ENCODE measurements at regions not wholly inside any gene's neighbourhood (a gene's known extent, or its start where the extent isn't known, plus 50 kb on each side); places are given as distances from the start of the nearest gene placed in this dataset.

- H3K36me3 ChIP-seq (ENCODE audit: control insufficient read depth in 2 of 2, insufficient read depth in 2 of 2, low read length in 1 of 2): no peaks in the 10 kb centered on the region
- no peak overlapping the region for H3K27ac ChIP-seq (ENCODE audit: low read depth in 1 of 2, low read length in 1 of 2)
- no peaks in the 10 kb centered on the region for H3K4me1 ChIP-seq (ENCODE audit: control insufficient read depth in 2 of 2, insufficient read depth in 2 of 2, low read length in 2 of 2)
- no peaks in the 10 kb centered on the region for H3K27me3 ChIP-seq (ENCODE audit: control insufficient read depth in 2 of 2, insufficient read depth in 1 of 2, low read length in 1 of 2)
- no peaks in the 10 kb centered on the region for H3K9me3 ChIP-seq (ENCODE audit: control insufficient read depth in 2 of 2, insufficient read depth in 1 of 2, low read length in 1 of 2)
- DNase-seq (ENCODE audit: low read depth in 6 of 9, low spot score in 9 of 9): no peak
- WGBS: 96% methylated on average over 4 of the region's 4 CpGs
- no peak overlapping the region for H3K4me3 ChIP-seq (ENCODE audit: low read length in 2 of 2)
These were observed 165.3 kb upstream of the PRDX4 start for GRCh38 chrX:23501974-23502373.

GRCh38 chrX:23503835-23504539 lies 163.3 kb upstream of the PRDX4 start:
- Histone ChIP-seq H3K9me3 (ENCODE audit: control insufficient read depth in 2 of 2, insufficient read depth in 1 of 2, low read length in 1 of 2) (no peaks in the 10 kb centered on the region), H3K27ac (ENCODE audit: low read depth in 1 of 2, low read length in 1 of 2) (no peak overlapping the region), H3K4me3 (ENCODE audit: low read length in 2 of 2) (no peak overlapping the region), H3K4me1 (ENCODE audit: control insufficient read depth in 2 of 2, insufficient read depth in 2 of 2, low read length in 2 of 2) (no peaks in the 10 kb centered on the region), H3K27me3 (ENCODE audit: control insufficient read depth in 2 of 2, insufficient read depth in 1 of 2, low read length in 1 of 2) (no peaks in the 10 kb centered on the region), H3K36me3 (ENCODE audit: control insufficient read depth in 2 of 2, insufficient read depth in 2 of 2, low read length in 1 of 2) (no peaks in the 10 kb centered on the region)
- 83% methylated on average over 8 of the region's 8 CpGs for WGBS
- no peak for DNase-seq (ENCODE audit: low read depth in 6 of 9, low spot score in 9 of 9)

DNA sequence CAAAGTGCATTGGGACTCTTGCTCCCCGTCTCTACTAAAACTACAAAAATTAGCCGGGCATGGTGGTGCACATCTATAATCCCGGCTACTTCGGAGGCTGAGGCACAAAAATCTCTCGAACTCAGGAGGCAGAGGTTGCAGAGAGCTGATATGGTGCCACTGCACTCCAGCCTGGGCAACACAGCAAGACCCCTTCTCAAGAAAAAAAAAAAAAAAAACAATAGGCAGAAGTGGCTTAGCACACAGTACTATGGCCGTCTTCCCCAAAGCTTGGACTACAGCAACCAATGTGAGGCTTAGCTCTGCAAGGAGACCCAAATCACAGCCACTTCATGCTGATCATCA lies 162.8 kb upstream of the PRDX4 start:
- WGBS: 99% methylated on average over 6 of the region's 6 CpGs
- no peak overlapping the region for H3K27ac ChIP-seq (ENCODE audit: low read depth in 1 of 2, low read length in 1 of 2)
- no peaks in the 10 kb centered on the region for H3K36me3 ChIP-seq (ENCODE audit: control insufficient read depth in 2 of 2, insufficient read depth in 2 of 2, low read length in 1 of 2)
- no peaks in the 10 kb centered on the region for H3K4me1 ChIP-seq (ENCODE audit: control insufficient read depth in 2 of 2, insufficient read depth in 2 of 2, low read length in 2 of 2)
- H3K9me3 ChIP-seq (ENCODE audit: control insufficient read depth in 2 of 2, insufficient read depth in 1 of 2, low read length in 1 of 2): peaks cover 0 to 3% of the 10 kb centered on the region in 2 donors
- H3K27me3 ChIP-seq (ENCODE audit: control insufficient read depth in 2 of 2, insufficient read depth in 1 of 2, low read length in 1 of 2): no peaks in the 10 kb centered on the region
- no peak overlapping the region for H3K4me3 ChIP-seq (ENCODE audit: low read length in 2 of 2)
- no peak for DNase-seq (ENCODE audit: low read depth in 6 of 9, low spot score in 9 of 9)

- Histone ChIP-seq H3K36me3 (ENCODE audit: control insufficient read depth in 2 of 2, insufficient read depth in 2 of 2, low read length in 1 of 2) (no peaks in the 10 kb centered on the region), H3K4me1 (ENCODE audit: control insufficient read depth in 2 of 2, insufficient read depth in 2 of 2, low read length in 2 of 2) (no peaks in the 10 kb centered on the region), H3K4me3 (ENCODE audit: low read length in 2 of 2) (no peak overlapping the region), H3K27ac (ENCODE audit: low read depth in 1 of 2, low read length in 1 of 2) (no peak overlapping the region), H3K27me3 (ENCODE audit: control insufficient read depth in 2 of 2, insufficient read depth in 1 of 2, low read length in 1 of 2) (no peaks in the 10 kb centered on the region), H3K9me3 (ENCODE audit: control insufficient read depth in 2 of 2, insufficient read depth in 1 of 2, low read length in 1 of 2) (peaks cover 0 to 3% of the 10 kb centered on the region in 2 donors)
- 88% methylated on average over 2 of the region's 2 CpGs for WGBS
- DNase-seq (ENCODE audit: low read depth in 6 of 9, low spot score in 9 of 9): no peak
These were observed 162.4 kb upstream of the PRDX4 start for GRCh38 chrX:23504895-23505294.

- DNase-seq (ENCODE audit: low read depth in 6 of 9, low spot score in 9 of 9): no peak
- Histone ChIP-seq H3K27me3 (ENCODE audit: control insufficient read depth in 2 of 2, insufficient read depth in 1 of 2, low read length in 1 of 2) (no peaks in the 10 kb centered on the region), H3K9me3 (ENCODE audit: control insufficient read depth in 2 of 2, insufficient read depth in 1 of 2, low read length in 1 of 2) (peaks cover 0 to 3% of the 10 kb centered on the region in 2 donors), H3K4me3 (ENCODE audit: low read length in 2 of 2) (no peak overlapping the region), H3K27ac (ENCODE audit: low read depth in 1 of 2, low read length in 1 of 2) (no peak overlapping the region), H3K36me3 (ENCODE audit: control insufficient read depth in 2 of 2, insufficient read depth in 2 of 2, low read length in 1 of 2) (no peaks in the 10 kb centered on the region), H3K4me1 (ENCODE audit: control insufficient read depth in 2 of 2, insufficient read depth in 2 of 2, low read length in 2 of 2) (no peaks in the 10 kb centered on the region)
- 85% methylated on average over 6 of the region's 6 CpGs for WGBS
These were observed 161.6 kb upstream of the PRDX4 start for GRCh38 chrX:23505531-23506303.

GRCh38 chrX:23509256-23509655 lies 158.0 kb upstream of the PRDX4 start:
- no peak overlapping the region for H3K27ac ChIP-seq (ENCODE audit: low read depth in 1 of 2, low read length in 1 of 2)
- no peaks in the 10 kb centered on the region for H3K4me1 ChIP-seq (ENCODE audit: control insufficient read depth in 2 of 2, insufficient read depth in 2 of 2, low read length in 2 of 2)
- H3K4me3 ChIP-seq (ENCODE audit: low read length in 2 of 2): no peak overlapping the region
- 93% methylated on average over 1 of the region's 1 CpG for WGBS
- DNase-seq (ENCODE audit: low read depth in 6 of 9, low spot score in 9 of 9): no peak
- no peaks in the 10 kb centered on the region for H3K27me3 ChIP-seq (ENCODE audit: control insufficient read depth in 2 of 2, insufficient read depth in 1 of 2, low read length in 1 of 2)
- H3K36me3 ChIP-seq (ENCODE audit: control insufficient read depth in 2 of 2, insufficient read depth in 2 of 2, low read length in 1 of 2): no peaks in the 10 kb centered on the region
- H3K9me3 ChIP-seq (ENCODE audit: control insufficient read depth in 2 of 2, insufficient read depth in 1 of 2, low read length in 1 of 2): peaks cover 0 to 3% of the 10 kb centered on the region in 2 donors

GRCh38 chrX:23511793-23512192 lies 155.5 kb upstream of the PRDX4 start:
- Histone ChIP-seq H3K36me3 (ENCODE audit: control insufficient read depth in 2 of 2, insufficient read depth in 2 of 2, low read length in 1 of 2) (no peaks in the 10 kb centered on the region), H3K27me3 (ENCODE audit: control insufficient read depth in 2 of 2, insufficient read depth in 1 of 2, low read length in 1 of 2) (no peaks in the 10 kb centered on the region), H3K4me1 (ENCODE audit: control insufficient read depth in 2 of 2, insufficient read depth in 2 of 2, low read length in 2 of 2) (no peaks in the 10 kb centered on the region), H3K9me3 (ENCODE audit: control insufficient read depth in 2 of 2, insufficient read depth in 1 of 2, low read length in 1 of 2) (peaks cover 0 to 3% of the 10 kb centered on the region in 2 donors), H3K4me3 (ENCODE audit: low read length in 2 of 2) (no peak overlapping the region), H3K27ac (ENCODE audit: low read depth in 1 of 2, low read length in 1 of 2) (no peak overlapping the region)
- 89% methylated on average over 2 of the region's 2 CpGs for WGBS
- no peak for DNase-seq (ENCODE audit: low read depth in 6 of 9, low spot score in 9 of 9)

- Histone ChIP-seq H3K27ac (ENCODE audit: low read depth in 1 of 2, low read length in 1 of 2) (no peak overlapping the region), H3K27me3 (ENCODE audit: control insufficient read depth in 2 of 2, insufficient read depth in 1 of 2, low read length in 1 of 2) (no peaks in the 10 kb centered on the region), H3K9me3 (ENCODE audit: control insufficient read depth in 2 of 2, insufficient read depth in 1 of 2, low read length in 1 of 2) (peaks cover 0 to 3% of the 10 kb centered on the region in 2 donors), H3K4me1 (ENCODE audit: control insufficient read depth in 2 of 2, insufficient read depth in 2 of 2, low read length in 2 of 2) (no peaks in the 10 kb centered on the region), H3K36me3 (ENCODE audit: control insufficient read depth in 2 of 2, insufficient read depth in 2 of 2, low read length in 1 of 2) (no peaks in the 10 kb centered on the region), H3K4me3 (ENCODE audit: low read length in 2 of 2) (no peak overlapping the region)
- 85% methylated on average over 2 of the region's 2 CpGs for WGBS
- no peak for DNase-seq (ENCODE audit: low read depth in 6 of 9, low spot score in 9 of 9)
These were observed 154.2 kb upstream of the PRDX4 start for GRCh38 chrX:23513121-23513520.

DNA sequence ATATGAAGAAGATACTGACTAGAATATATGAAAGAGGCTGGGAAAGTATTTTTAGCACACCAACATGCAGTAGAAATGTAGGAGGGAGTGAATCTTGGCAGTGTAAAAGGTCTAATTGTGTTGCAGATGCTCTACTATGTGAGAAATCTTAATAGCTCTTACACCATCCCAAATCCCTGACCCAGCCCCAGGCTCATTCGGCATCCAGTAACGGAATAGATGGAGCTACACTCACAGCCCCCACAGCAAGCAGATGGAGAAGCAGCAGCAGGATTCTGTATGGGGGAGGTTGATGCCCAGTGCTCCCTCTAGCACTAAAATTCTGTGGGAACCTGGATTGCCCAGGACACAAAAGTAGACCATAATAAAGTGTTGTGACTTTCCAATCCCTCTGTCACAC lies 153.2 kb upstream of the PRDX4 start:
- H3K27me3 ChIP-seq (ENCODE audit: control insufficient read depth in 2 of 2, insufficient read depth in 1 of 2, low read length in 1 of 2): no peaks in the 10 kb centered on the region
- 98% methylated on average over 2 of the region's 2 CpGs for WGBS
- H3K9me3 ChIP-seq (ENCODE audit: control insufficient read depth in 2 of 2, insufficient read depth in 1 of 2, low read length in 1 of 2): peaks cover 0 to 3% of the 10 kb centered on the region in 2 donors
- no peak for DNase-seq (ENCODE audit: low read depth in 6 of 9, low spot score in 9 of 9)
- H3K4me3 ChIP-seq (ENCODE audit: low read length in 2 of 2): no peak overlapping the region
- H3K4me1 ChIP-seq (ENCODE audit: control insufficient read depth in 2 of 2, insufficient read depth in 2 of 2, low read length in 2 of 2): no peaks in the 10 kb centered on the region
- no peaks in the 10 kb centered on the region for H3K36me3 ChIP-seq (ENCODE audit: control insufficient read depth in 2 of 2, insufficient read depth in 2 of 2, low read length in 1 of 2)
- H3K27ac ChIP-seq (ENCODE audit: low read depth in 1 of 2, low read length in 1 of 2): no peak overlapping the region
